Adrenal gland (tissue), 5 donors: ENCODE measurements at regions not wholly inside any gene's neighbourhood (a gene's known extent, or its start where the extent isn't known, plus 50 kb on each side); places are given as distances from the start of the nearest gene placed in this dataset.

Experiments used
- POLR2A ChIP-seq, 2 donors: fragments of 450-650 bp; IDR thresholded peaks; one replicate each; pipeline ENCODE4 v1.6.1; 2017; ENCODE audit warnings: antibody characterized with exemption in 2 of 2, mild to moderate bottlenecking in 2 of 2, moderate library complexity in 1 of 2
- TF ChIP-seq, protein P1 (sequence below), 6 experiments: fragments of 450-650 bp in 4 of 6; fragments of 200-600 bp in 2 of 6; sonication (generic) in 1 of 6; IDR thresholded peaks; 1 replicate in 5 of 6; 2 replicates in 1 of 6; pipeline versions ENCODE4 v1.5.1 to v1.8.0; 2016 to 2021; ENCODE audit warnings: antibody characterized with exemption in 6 of 6, mild to moderate bottlenecking in 2 of 6, moderate library complexity in 1 of 6
- donor health status: DM: no; HTN: no; CAD: no.

DNA sequence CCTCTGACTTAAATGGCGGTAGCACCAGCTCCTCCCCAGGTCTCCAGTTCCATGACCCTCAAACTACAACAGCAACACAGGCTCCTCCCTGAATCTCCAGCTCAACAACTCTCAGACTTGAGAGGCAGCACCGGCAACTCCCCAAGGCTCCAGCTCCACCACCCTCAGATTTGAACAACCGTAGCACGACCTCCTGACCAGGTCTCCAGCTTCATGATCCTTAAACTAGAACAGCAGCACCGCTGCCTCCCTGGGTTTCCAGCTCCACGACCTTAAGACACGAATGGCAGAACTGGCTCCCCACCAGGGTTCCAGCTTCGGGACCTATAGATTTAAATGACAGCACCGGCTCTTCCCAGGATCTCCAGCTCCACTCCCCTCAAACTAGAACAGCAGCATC lies 325.8 kb downstream of the PREX1 start:
- TF ChIP-seq, protein P1, sequence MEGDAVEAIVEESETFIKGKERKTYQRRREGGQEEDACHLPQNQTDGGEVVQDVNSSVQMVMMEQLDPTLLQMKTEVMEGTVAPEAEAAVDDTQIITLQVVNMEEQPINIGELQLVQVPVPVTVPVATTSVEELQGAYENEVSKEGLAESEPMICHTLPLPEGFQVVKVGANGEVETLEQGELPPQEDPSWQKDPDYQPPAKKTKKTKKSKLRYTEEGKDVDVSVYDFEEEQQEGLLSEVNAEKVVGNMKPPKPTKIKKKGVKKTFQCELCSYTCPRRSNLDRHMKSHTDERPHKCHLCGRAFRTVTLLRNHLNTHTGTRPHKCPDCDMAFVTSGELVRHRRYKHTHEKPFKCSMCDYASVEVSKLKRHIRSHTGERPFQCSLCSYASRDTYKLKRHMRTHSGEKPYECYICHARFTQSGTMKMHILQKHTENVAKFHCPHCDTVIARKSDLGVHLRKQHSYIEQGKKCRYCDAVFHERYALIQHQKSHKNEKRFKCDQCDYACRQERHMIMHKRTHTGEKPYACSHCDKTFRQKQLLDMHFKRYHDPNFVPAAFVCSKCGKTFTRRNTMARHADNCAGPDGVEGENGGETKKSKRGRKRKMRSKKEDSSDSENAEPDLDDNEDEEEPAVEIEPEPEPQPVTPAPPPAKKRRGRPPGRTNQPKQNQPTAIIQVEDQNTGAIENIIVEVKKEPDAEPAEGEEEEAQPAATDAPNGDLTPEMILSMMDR (IDR thresholded peaks at IDR 0.05) = no peak
- TF ChIP-seq POLR2A (IDR thresholded peaks at IDR 0.05) = no peak
